ENCODE measurements at regions not wholly inside any gene's neighbourhood (a gene's known extent, or its start where the extent isn't known, plus 50 kb on each side); places are given as distances from the start of the nearest gene placed in this dataset.

DNA sequence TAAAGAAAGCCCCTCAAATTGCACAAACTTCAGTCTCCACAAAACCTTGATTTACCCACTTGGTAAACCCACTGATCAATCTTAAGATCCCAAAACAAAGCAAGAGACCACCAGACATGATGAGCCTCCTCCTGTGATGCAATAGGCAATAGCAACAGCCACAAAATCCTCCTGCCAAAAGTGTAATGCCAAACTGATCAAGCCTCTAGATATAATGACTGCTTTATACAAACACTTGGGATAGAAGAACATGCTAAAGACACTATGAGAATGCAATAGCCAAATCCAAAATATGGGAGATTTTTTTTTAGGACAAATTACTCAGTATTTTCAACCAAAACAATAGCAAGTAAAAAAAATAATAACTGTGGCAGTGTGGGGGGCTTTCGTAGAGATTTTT, 64.9 kb upstream of the PTGFRN start:
- Histone ChIP-seq H3K18ac (ENCODE audit: low read length) (no peak overlapping the region), H3K4ac (ENCODE audit: low read depth, low read length) (no peak overlapping the region), H3K79me1 (ENCODE audit: low read length) (peaks cover 14% of the 10 kb centered on the region), H3K27ac (ENCODE audit: low read depth, low read length) (no peak overlapping the region), H2AFZ (ENCODE audit: insufficient read depth, low read length, poor library complexity) (no peak overlapping the region), H2AK5ac (ENCODE audit: low read length) (no peak overlapping the region), H4K12ac (ENCODE audit: low read depth, low read length) (no peak overlapping the region), H3K79me2 (ENCODE audit: control insufficient read depth, insufficient read depth, low read length, poor library complexity) (no peaks in the 10 kb centered on the region), H3K9ac (ENCODE audit: low read length) (no peak overlapping the region), H3K27me3 (ENCODE audit: insufficient read depth, low read length) (no peaks in the 10 kb centered on the region), H3K14ac (ENCODE audit: low read length) (no peak overlapping the region), H3K4me3 (ENCODE audit: low read depth, low read length) (no peak overlapping the region), H3K9me3 (ENCODE audit: insufficient read depth, low read depth, low read length) (no peaks in the 10 kb centered on the region), H4K91ac (ENCODE audit: low read depth, low read length) (peak overlapping the region; percentile 21), H4K8ac (ENCODE audit: low read depth, low read length) (no peak overlapping the region), H3K4me2 (ENCODE audit: low read length) (no peak overlapping the region), H3K23ac (ENCODE audit: low read length) (no peak overlapping the region), H2BK120ac (ENCODE audit: insufficient read depth, low read length, poor library complexity) (no peak overlapping the region), H3K4me1 (ENCODE audit: control insufficient read depth in 1 of 2, insufficient read depth in 2 of 2, low read length in 2 of 2) (peaks cover 9 to 10% of the 10 kb centered on the region in 2 experiments), H2BK12ac (ENCODE audit: low read length) (no peak overlapping the region), H3K36me3 (ENCODE audit: control insufficient read depth in 1 of 2, insufficient read depth in 2 of 2, low read length in 2 of 2) (no peaks in the 10 kb centered on the region), H2BK5ac (ENCODE audit: low read depth, low read length, poor library complexity) (no peak overlapping the region)
- WGBS (ENCODE audit: extremely low coverage, insufficient coverage, insufficient read length) = no CpG with 5 or more reads among the region's 1 CpG
- DNase-seq = no peak

DNA sequence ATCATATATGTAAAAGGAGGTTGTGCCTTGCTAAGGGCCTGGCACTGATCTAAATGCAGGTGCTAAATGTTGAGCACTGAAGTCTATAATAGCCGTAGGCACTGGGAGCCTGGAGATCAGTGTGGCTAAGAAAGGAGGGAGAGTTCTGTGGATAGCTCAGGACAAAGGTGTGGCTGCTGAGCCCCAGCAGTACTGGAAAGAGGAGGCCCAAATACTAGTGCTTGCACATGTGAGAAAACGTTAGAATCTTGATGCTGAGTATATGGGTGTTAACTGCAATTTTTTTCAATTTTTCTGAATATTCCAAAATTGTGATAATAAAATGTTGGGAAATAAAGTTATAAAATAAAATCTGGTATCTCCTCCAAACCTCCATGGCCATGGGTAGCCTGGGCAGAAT, 62.5 kb upstream of the PTGFRN start:
- H3K4me2 ChIP-seq (ENCODE audit: low read length) = no peak overlapping the region
- no peaks in the 10 kb centered on the region for H3K36me3 ChIP-seq (ENCODE audit: control insufficient read depth in 1 of 2, insufficient read depth in 2 of 2, low read length in 2 of 2)
- H3K4me1 ChIP-seq (ENCODE audit: control insufficient read depth in 1 of 2, insufficient read depth in 2 of 2, low read length in 2 of 2) = peaks cover 14 to 22% of the 10 kb centered on the region in 2 experiments
- no peak overlapping the region for H2BK5ac ChIP-seq (ENCODE audit: low read depth, low read length, poor library complexity)
- H3K27me3 ChIP-seq (ENCODE audit: insufficient read depth, low read length) = no peaks in the 10 kb centered on the region
- H3K14ac ChIP-seq (ENCODE audit: low read length) = no peak overlapping the region
- peaks cover 24% of the 10 kb centered on the region for H3K79me1 ChIP-seq (ENCODE audit: low read length)
- no peak for DNase-seq
- H4K91ac ChIP-seq (ENCODE audit: low read depth, low read length) = peak overlapping the region; percentile 85
- no peak overlapping the region for H3K4me3 ChIP-seq (ENCODE audit: low read depth, low read length)
- peak overlapping the region; percentile 72 for H3K27ac ChIP-seq (ENCODE audit: low read depth, low read length)
- no peak overlapping the region for H3K4ac ChIP-seq (ENCODE audit: low read depth, low read length)
- H2AFZ ChIP-seq (ENCODE audit: insufficient read depth, low read length, poor library complexity) = no peak overlapping the region
- peak overlapping the region; percentile 82 for H2BK120ac ChIP-seq (ENCODE audit: insufficient read depth, low read length, poor library complexity)
- no peaks in the 10 kb centered on the region for H3K9me3 ChIP-seq (ENCODE audit: insufficient read depth, low read depth, low read length)
- peak overlapping the region; percentile 8 for H2AK5ac ChIP-seq (ENCODE audit: low read length)
- WGBS (ENCODE audit: extremely low coverage, insufficient coverage, insufficient read length) = no CpG with 5 or more reads among the region's 2 CpGs
- peak overlapping the region; percentile 94 for H2BK12ac ChIP-seq (ENCODE audit: low read length)
- no peak overlapping the region for H3K9ac ChIP-seq (ENCODE audit: low read length)
- no peak overlapping the region for H3K18ac ChIP-seq (ENCODE audit: low read length)
- H4K8ac ChIP-seq (ENCODE audit: low read depth, low read length) = no peak overlapping the region
- H4K12ac ChIP-seq (ENCODE audit: low read depth, low read length) = no peak overlapping the region
- H3K23ac ChIP-seq (ENCODE audit: low read length) = no peak overlapping the region
- H3K79me2 ChIP-seq (ENCODE audit: control insufficient read depth, insufficient read depth, low read length, poor library complexity) = no peaks in the 10 kb centered on the region

DNA sequence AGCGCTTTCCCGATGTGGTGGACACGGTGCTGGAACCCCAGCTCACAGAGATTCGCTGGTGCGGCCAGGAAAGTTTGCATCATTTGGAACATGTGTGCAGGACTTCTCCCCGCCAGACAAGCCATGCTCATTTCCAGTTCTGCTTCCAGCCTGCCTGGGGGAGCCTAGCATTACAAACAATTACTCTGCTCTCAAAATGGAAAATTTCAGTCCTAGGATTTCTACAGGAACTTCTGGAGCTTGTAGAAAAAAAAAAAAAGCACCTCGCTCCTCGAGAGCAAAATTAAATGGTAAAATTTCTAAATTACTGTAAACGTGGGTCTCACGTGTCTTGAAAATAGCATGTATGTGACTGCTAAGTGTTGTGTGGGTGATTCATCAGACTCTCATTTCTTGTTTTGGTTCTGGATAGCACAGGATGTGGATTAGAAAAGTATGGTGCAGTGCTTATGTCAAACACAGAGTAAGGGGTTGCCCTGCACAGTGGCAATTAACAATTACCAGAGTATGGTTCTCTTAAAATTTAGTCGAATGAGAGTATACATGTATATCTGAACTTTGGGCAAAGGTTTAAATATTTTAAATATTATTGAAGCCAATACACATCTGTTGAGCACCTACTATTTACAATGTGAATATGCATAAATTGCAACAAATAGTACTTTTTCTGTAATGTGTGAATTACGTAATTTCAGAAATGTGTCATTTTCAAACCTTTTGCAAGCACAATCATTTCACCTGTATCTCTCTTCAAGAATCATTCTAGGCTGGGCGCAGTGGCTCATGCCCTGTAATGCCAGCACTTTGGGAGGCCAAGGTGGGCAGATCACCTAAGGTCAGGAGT, 61.8 kb upstream of the PTGFRN start:
- no peaks in the 10 kb centered on the region for H3K27me3 ChIP-seq (ENCODE audit: insufficient read depth, low read length)
- peak overlapping the region; percentile 73 for H2BK5ac ChIP-seq (ENCODE audit: low read depth, low read length, poor library complexity)
- H3K23ac ChIP-seq (ENCODE audit: low read length) = no peak overlapping the region
- peak in 1 of 2 donors; percentile 66 for DNase-seq
- H3K79me2 ChIP-seq (ENCODE audit: control insufficient read depth, insufficient read depth, low read length, poor library complexity) = no peaks in the 10 kb centered on the region
- H3K36me3 ChIP-seq (ENCODE audit: control insufficient read depth in 1 of 2, insufficient read depth in 2 of 2, low read length in 2 of 2) = no peaks in the 10 kb centered on the region
- no peak overlapping the region for H2AK5ac ChIP-seq (ENCODE audit: low read length)
- H4K12ac ChIP-seq (ENCODE audit: low read depth, low read length) = no peak overlapping the region
- peaks cover 30% of the 10 kb centered on the region for H3K79me1 ChIP-seq (ENCODE audit: low read length)
- no peak overlapping the region for H3K4ac ChIP-seq (ENCODE audit: low read depth, low read length)
- peaks cover 20 to 26% of the 10 kb centered on the region in 2 experiments for H3K4me1 ChIP-seq (ENCODE audit: control insufficient read depth in 1 of 2, insufficient read depth in 2 of 2, low read length in 2 of 2)
- no peak overlapping the region for H3K4me3 ChIP-seq (ENCODE audit: low read depth, low read length)
- peak overlapping the region; percentile 68 for H4K8ac ChIP-seq (ENCODE audit: low read depth, low read length)
- H3K9me3 ChIP-seq (ENCODE audit: insufficient read depth, low read depth, low read length) = no peaks in the 10 kb centered on the region
- H2BK120ac ChIP-seq (ENCODE audit: insufficient read depth, low read length, poor library complexity) = peak overlapping the region; percentile 84
- peak overlapping the region; percentile 94 for H3K27ac ChIP-seq (ENCODE audit: low read depth, low read length)
- peak overlapping the region; percentile 85 for H4K91ac ChIP-seq (ENCODE audit: low read depth, low read length)
- H3K9ac ChIP-seq (ENCODE audit: low read length) = no peak overlapping the region
- no peak overlapping the region for H3K4me2 ChIP-seq (ENCODE audit: low read length)
- WGBS (ENCODE audit: extremely low coverage, insufficient coverage, insufficient read length) = no CpG with 5 or more reads among the region's 13 CpGs
- H2BK12ac ChIP-seq (ENCODE audit: low read length) = peak overlapping the region; percentile 94
- H3K18ac ChIP-seq (ENCODE audit: low read length) = peak overlapping the region; percentile 25
- H2AFZ ChIP-seq (ENCODE audit: insufficient read depth, low read length, poor library complexity) = no peak overlapping the region
- peak overlapping the region; percentile 92 for H3K14ac ChIP-seq (ENCODE audit: low read length)

DNA sequence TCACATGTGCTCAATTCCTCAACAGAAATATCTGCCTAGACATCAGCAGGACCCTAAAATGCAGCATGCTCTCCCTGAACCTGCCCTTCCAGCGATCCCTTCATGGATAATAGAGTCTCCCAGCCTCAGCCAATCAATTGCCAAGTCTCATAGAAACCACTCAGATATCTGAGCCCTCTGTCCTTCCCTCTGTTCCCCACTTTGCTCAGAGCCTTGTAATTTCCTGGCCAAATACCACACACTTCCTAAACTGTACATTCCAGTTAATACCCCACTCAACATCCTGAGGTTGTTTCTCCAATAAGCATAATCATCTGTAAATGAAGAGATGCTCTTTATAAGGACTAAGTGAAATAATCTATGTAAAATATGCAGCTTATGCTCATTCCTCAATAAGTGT, 59.3 kb upstream of the PTGFRN start:
- H3K18ac ChIP-seq (ENCODE audit: low read length) = no peak overlapping the region
- no peaks in the 10 kb centered on the region for H3K27me3 ChIP-seq (ENCODE audit: insufficient read depth, low read length)
- WGBS (ENCODE audit: extremely low coverage, insufficient coverage, insufficient read length) = no CpG with 5 or more reads among the region's 1 CpG
- H3K23ac ChIP-seq (ENCODE audit: low read length) = no peak overlapping the region
- peak overlapping the region; percentile 92 for H2AK5ac ChIP-seq (ENCODE audit: low read length)
- peak overlapping the region; percentile 95 for H4K91ac ChIP-seq (ENCODE audit: low read depth, low read length)
- H3K36me3 ChIP-seq (ENCODE audit: control insufficient read depth in 1 of 2, insufficient read depth in 2 of 2, low read length in 2 of 2) = no peaks in the 10 kb centered on the region
- H3K9ac ChIP-seq (ENCODE audit: low read length) = no peak overlapping the region
- peaks cover 41% of the 10 kb centered on the region for H3K79me1 ChIP-seq (ENCODE audit: low read length)
- peak overlapping the region; percentile 60 for H2BK5ac ChIP-seq (ENCODE audit: low read depth, low read length, poor library complexity)
- H3K14ac ChIP-seq (ENCODE audit: low read length) = peak overlapping the region; percentile 85
- H3K4me1 ChIP-seq (ENCODE audit: control insufficient read depth in 1 of 2, insufficient read depth in 2 of 2, low read length in 2 of 2) = peaks cover 29 to 33% of the 10 kb centered on the region in 2 experiments
- peaks cover 3% of the 10 kb centered on the region for H3K79me2 ChIP-seq (ENCODE audit: control insufficient read depth, insufficient read depth, low read length, poor library complexity)
- peak overlapping the region; percentile 48 for H2AFZ ChIP-seq (ENCODE audit: insufficient read depth, low read length, poor library complexity)
- H2BK120ac ChIP-seq (ENCODE audit: insufficient read depth, low read length, poor library complexity) = peak overlapping the region; percentile 89
- peak overlapping the region; percentile 45 for H3K27ac ChIP-seq (ENCODE audit: low read depth, low read length)
- H4K8ac ChIP-seq (ENCODE audit: low read depth, low read length) = peak overlapping the region; percentile 30
- H2BK12ac ChIP-seq (ENCODE audit: low read length) = peak overlapping the region; percentile 99
- peak overlapping the region; percentile 54 for H3K4ac ChIP-seq (ENCODE audit: low read depth, low read length)
- no peaks in the 10 kb centered on the region for H3K9me3 ChIP-seq (ENCODE audit: insufficient read depth, low read depth, low read length)
- H4K12ac ChIP-seq (ENCODE audit: low read depth, low read length) = peak overlapping the region; percentile 44
- no peak overlapping the region for H3K4me3 ChIP-seq (ENCODE audit: low read depth, low read length)
- DNase-seq = no peak
- H3K4me2 ChIP-seq (ENCODE audit: low read length) = no peak overlapping the region
